OCI-LY7 (cell line): ENCODE measurements at regions not wholly inside any gene's neighbourhood (a gene's known extent, or its start where the extent isn't known, plus 50 kb on each side); places are given as distances from the start of the nearest gene placed in this dataset.

ENCODE experiments used
- BruUV-seq: library from RNA; stranded (reverse); fragments of 400-500 nt; replicated peaks from 2 replicates; lab custom pipeline; 2021; lab: Mats Ljungman, UMichigan
- CTCF ChIA-PET: fragments of 300-600 bp; sonication (Branson Sonifier 250); formaldehyde crosslinking; loops from one replicate; lab custom pipeline; 2022; ENCODE audit warnings: antibody characterized with exemption; ENCODE audit not compliant: unreplicated experiment; lab: Charles Lee
- POLR2A ChIA-PET: fragments of 300-600 bp; sonication (Branson Sonifier 250); formaldehyde crosslinking; loops from one replicate; lab custom pipeline; 2022; ENCODE audit warnings: antibody characterized with exemption; lab: Charles Lee
- DNase-seq: peaks from one replicate; pipeline ENCODE4 v3.0.0-alpha.2; 2015; ENCODE audit warnings: low spot score
- H2AFZ ChIP-seq: fragments of 200-600 bp; sonication (generic), shearing (Covaris generic); 2 replicates; pipeline ENCODE4 v1.6.1; 2014; ENCODE audit warnings: mild to moderate bottlenecking, antibody characterized with exemption, low read length, moderate library complexity
- H3K27ac ChIP-seq: fragments of 200-600 bp; sonication (generic); 2 replicates; pipeline ENCODE4 v1.5.1; 2014; ENCODE audit warnings: mixed run types, low read depth, mild to moderate bottlenecking, moderate library complexity, low read length, inconsistent platforms; ENCODE audit not compliant: poor library complexity, severe bottlenecking
- H3K36me3 ChIP-seq: fragments of 200-600 bp; sonication (generic); 2 replicates; pipeline ENCODE4 v1.6.1; 2014; ENCODE audit warnings: mild to moderate bottlenecking, antibody characterized with exemption, low read length, moderate library complexity, mixed read lengths; ENCODE audit not compliant: insufficient read depth
- H3K4me1 ChIP-seq: fragments of 200-600 bp; sonication (generic); 2 replicates; pipeline ENCODE4 v1.5.1; 2014; ENCODE audit warnings: mild to moderate bottlenecking, low read length; ENCODE audit not compliant: insufficient read depth, poor library complexity, severe bottlenecking
- H3K4me2 ChIP-seq: fragments of 200-600 bp; sonication (generic); 2 replicates; pipeline ENCODE4 v1.6.1; 2014; ENCODE audit warnings: mild to moderate bottlenecking, low read length
- H3K4me3 ChIP-seq: fragments of 200-600 bp; sonication (generic); 2 replicates; pipeline ENCODE4 v1.5.1; 2014; ENCODE audit warnings: mild to moderate bottlenecking, low read depth, low read length; ENCODE audit not compliant: poor library complexity, severe bottlenecking
- H3K79me2 ChIP-seq: fragments of 200-600 bp; sonication (generic); 2 replicates; pipeline ENCODE4 v1.6.1; 2016; ENCODE audit warnings: low read depth, mild to moderate bottlenecking, low read length, moderate library complexity, mixed read lengths; ENCODE audit not compliant: insufficient read depth
- H3K9me2 ChIP-seq: fragments of 200-600 bp; sonication (generic); 2 replicates; pipeline ENCODE4 v1.6.1; 2016; ENCODE audit warnings: mild to moderate bottlenecking, low read length, mixed read lengths; ENCODE audit not compliant: insufficient read depth
- H3K9me3 ChIP-seq: fragments of 200-600 bp; sonication (generic); 2 replicates; pipeline ENCODE4 v1.6.1; 2014; ENCODE audit warnings: mild to moderate bottlenecking, mixed run types, low read length, mixed read lengths
- H4K20me1 ChIP-seq: fragments of 200-600 bp; sonication (generic); 2 replicates; pipeline ENCODE4 v1.6.1; 2014; ENCODE audit warnings: mild to moderate bottlenecking, antibody characterized with exemption, low read length, moderate library complexity, mixed read lengths; ENCODE audit not compliant: insufficient read depth
- CTCF ChIP-seq: fragments of 200-600 bp; sonication (generic); conservative IDR thresholded peaks from 2 replicates; pipeline ENCODE4 v1.5.1; 2014; ENCODE audit warnings: mild to moderate bottlenecking, antibody characterized with exemption, low read length, moderate library complexity, mixed read lengths
- EZH2phosphoT487 ChIP-seq: fragments of 200-600 bp; sonication (generic); IDR thresholded peaks from 2 replicates; pipeline ENCODE4 v1.6.1; 2018; ENCODE audit warnings: low read depth, borderline replicate concordance, mild to moderate bottlenecking, mixed run types, antibody characterized with exemption, low read length, moderate library complexity, mixed read lengths
- intact Hi-C: fragments of 100-400 bp; cut with micrococcal nuclease; formaldehyde crosslinking; loops from one replicate; pipeline ENCODE4 v1.10.0; 2022; ENCODE audit not compliant: unreplicated experiment

- no peaks in the 10 kb centered on the region for H3K9me3 ChIP-seq
- no peak overlapping the region for H3K4me2 ChIP-seq
- ChIA-PET CTCF (no interaction called here), POLR2A (interaction anchor here (1.6 kb wide), 1 partner anchor 8 kb away, joined by 5 read pairs; no protein-coding TSS in a partner anchor)
- no peaks in the 10 kb centered on the region for H3K4me1 ChIP-seq
- intact Hi-C loops = no loop called here
- TF ChIP-seq EZH2phosphoT487 = no peak
- no peak for TF ChIP-seq CTCF
- no peak for DNase-seq
- no peaks in the 10 kb centered on the region; the same call in 1 of the 2 replicates for H4K20me1 ChIP-seq
- H3K4me3 ChIP-seq = no peak overlapping the region
- no peaks in the 10 kb centered on the region for H3K36me3 ChIP-seq
- no peaks in the 10 kb centered on the region for H3K79me2 ChIP-seq
- no peak overlapping the region for H3K27ac ChIP-seq
- BruUV-seq = no TSS peak
- no peaks in the 10 kb centered on the region for H3K9me2 ChIP-seq
- H2AFZ ChIP-seq = no peak overlapping the region
Observed at GRCh38 chr5:57880216-57880615, 397.6 kb upstream of the ACTBL2 start.

- POLR2A ChIA-PET = interaction anchor here (0.6 to 0.7 kb wide), 2 partner anchors 996 to 1355 kb away, joined by 3 read pairs; no protein-coding TSS in a partner anchor
Observed at GRCh38 chr5:57878301-57878722, 395.7 kb upstream of the ACTBL2 start.

More at GRCh38 chr5:57878301-57878722, 395.7 kb upstream of the ACTBL2 start:
- no TSS peak for BruUV-seq
- DNase-seq = no peak
- no peak overlapping the region for H3K4me2 ChIP-seq
- TF ChIP-seq EZH2phosphoT487 = no peak
- no peak for TF ChIP-seq CTCF
- no peaks in the 10 kb centered on the region for H3K4me1 ChIP-seq
- CTCF ChIA-PET = no interaction called here
- no peak overlapping the region for H2AFZ ChIP-seq
- intact Hi-C loops = no loop called here
- H3K27ac ChIP-seq = no peak overlapping the region
- no peaks in the 10 kb centered on the region; the same call in 1 of the 2 replicates for H4K20me1 ChIP-seq
- H3K9me3 ChIP-seq = no peaks in the 10 kb centered on the region
- no peaks in the 10 kb centered on the region for H3K79me2 ChIP-seq
- H3K36me3 ChIP-seq = no peaks in the 10 kb centered on the region
- H3K9me2 ChIP-seq = no peaks in the 10 kb centered on the region
- no peak overlapping the region for H3K4me3 ChIP-seq
